H9 (cell line): ENCODE measurements at regions not wholly inside any gene's neighbourhood (a gene's known extent, or its start where the extent isn't known, plus 50 kb on each side); places are given as distances from the start of the nearest gene placed in this dataset.

Source experiments
- DNase-seq: peaks from one replicate; pipeline ENCODE4 v3.0.0-alpha.2; 2017
- H2AFZ ChIP-seq: one replicate; pipeline ENCODE4 v1.6.1; 2013; ENCODE audit warnings: mild to moderate bottlenecking, low read length, control low read depth, moderate library complexity
- H2AK5ac ChIP-seq: 2 replicates; pipeline ENCODE4 v1.6.1; 2013; ENCODE audit warnings: low read length, control low read depth, mixed read lengths; ENCODE audit not compliant: insufficient read length
- H2BK120ac ChIP-seq: one replicate; pipeline ENCODE4 v1.6.1; 2013; ENCODE audit warnings: low read depth, mild to moderate bottlenecking, low read length, control low read depth, inconsistent platforms; ENCODE audit not compliant: poor library complexity, severe bottlenecking
- H2BK12ac ChIP-seq: 2 replicates; pipeline ENCODE4 v1.6.1; 2013; ENCODE audit warnings: low read length, control low read depth, mixed read lengths, low read depth; ENCODE audit not compliant: insufficient read length
- H2BK15ac ChIP-seq: 2 replicates; pipeline ENCODE4 v1.6.1; 2013; ENCODE audit warnings: low read depth, low read length, control low read depth
- H2BK20ac ChIP-seq: one replicate; pipeline ENCODE4 v1.6.1; 2013; ENCODE audit warnings: low read depth, mild to moderate bottlenecking, low read length, control low read depth, inconsistent platforms; ENCODE audit not compliant: poor library complexity, severe bottlenecking
- H2BK5ac ChIP-seq: 2 replicates; pipeline ENCODE4 v1.6.1; 2013; ENCODE audit warnings: low read length, control low read depth, mixed read lengths; ENCODE audit not compliant: insufficient read length
- H3K14ac ChIP-seq: 2 replicates; pipeline ENCODE4 v1.6.1; 2013; ENCODE audit warnings: low read length, control low read depth; ENCODE audit not compliant: insufficient read depth
- H3K18ac ChIP-seq: 2 replicates; pipeline ENCODE4 v1.6.1; 2013; ENCODE audit warnings: low read depth, mild to moderate bottlenecking, mixed read lengths, low read length, control low read depth; ENCODE audit not compliant: insufficient read length
- H3K23ac ChIP-seq: 2 replicates; pipeline ENCODE4 v1.6.1; 2013; ENCODE audit warnings: low read length, control low read depth, mixed read lengths, low read depth; ENCODE audit not compliant: insufficient read length
- H3K23me2 ChIP-seq: 2 replicates; pipeline ENCODE4 v1.6.1; 2013; ENCODE audit warnings: low read depth, mild to moderate bottlenecking, mixed read lengths, low read length, control low read depth; ENCODE audit not compliant: insufficient read length, poor library complexity, severe bottlenecking
- H3K27ac ChIP-seq: 2 replicates; pipeline ENCODE4 v1.5.1; 2013; ENCODE audit warnings: low read length, control low read depth, mixed read lengths, low read depth; ENCODE audit not compliant: insufficient read length
- H3K27me3 ChIP-seq: 2 replicates; pipeline ENCODE4 v1.6.1; 2013; ENCODE audit warnings: low read length, control low read depth, inconsistent platforms; ENCODE audit not compliant: insufficient read depth
- H3K4ac ChIP-seq: 2 replicates; pipeline ENCODE4 v1.6.1; 2013; ENCODE audit warnings: low read depth, mild to moderate bottlenecking, control low read depth, inconsistent platforms, low read length, moderate library complexity
- H3K4me1 ChIP-seq: 2 replicates; pipeline ENCODE4 v1.6.1; 2013; ENCODE audit warnings: low read length, control low read depth, inconsistent platforms; ENCODE audit not compliant: insufficient read depth
- H3K4me2 ChIP-seq: 2 replicates; pipeline ENCODE4 v1.6.1; 2013; ENCODE audit warnings: low read length, control low read depth, mixed read lengths; ENCODE audit not compliant: insufficient read length, insufficient read depth
- H3K56ac ChIP-seq: 2 replicates; pipeline ENCODE4 v1.6.1; 2013; ENCODE audit warnings: low read depth, mild to moderate bottlenecking, mixed read lengths, low read length, control low read depth; ENCODE audit not compliant: insufficient read length
- H3K79me1 ChIP-seq: 2 replicates; pipeline ENCODE4 v1.6.1; 2013; ENCODE audit warnings: low read depth, mild to moderate bottlenecking, moderate library complexity, low read length, control low read depth, inconsistent platforms; ENCODE audit not compliant: insufficient read depth, poor library complexity, severe bottlenecking
- H3K79me2 ChIP-seq: 2 replicates; pipeline ENCODE4 v1.6.1; 2013; ENCODE audit warnings: low read length, control low read depth, inconsistent platforms; ENCODE audit not compliant: insufficient read depth
- H3K9ac ChIP-seq: 2 replicates; pipeline ENCODE4 v1.6.1; 2013; ENCODE audit warnings: low read length, control low read depth, mixed read lengths; ENCODE audit not compliant: insufficient read length; ENCODE audit errors: extremely low read depth
- H3K9me3 ChIP-seq: one replicate; pipeline ENCODE4 v1.6.1; 2013; ENCODE audit warnings: low read depth, low read length, inconsistent platforms; ENCODE audit not compliant: control insufficient read depth
- H3T11ph ChIP-seq: one replicate; pipeline ENCODE4 v1.6.1; 2013; ENCODE audit warnings: mild to moderate bottlenecking, low read length, control low read depth, inconsistent platforms
- H4K20me1 ChIP-seq: one replicate; pipeline ENCODE4 v1.6.1; 2013; ENCODE audit not compliant: control insufficient read depth, insufficient read length, insufficient read depth
- H4K5ac ChIP-seq: 2 replicates; pipeline ENCODE4 v1.6.1; 2013; ENCODE audit warnings: low read depth, mild to moderate bottlenecking, mixed read lengths, low read length, control low read depth; ENCODE audit not compliant: insufficient read length
- H4K8ac ChIP-seq: replicated peaks from 2 replicates; pipeline ENCODE4 v1.6.1; 2013; ENCODE audit warnings: low read length, control low read depth, mixed read lengths, low read depth; ENCODE audit not compliant: insufficient read length
- H4K91ac ChIP-seq: 2 replicates; pipeline ENCODE4 v1.6.1; 2013; ENCODE audit warnings: low read depth, mild to moderate bottlenecking, moderate library complexity, mixed read lengths, low read length, control low read depth; ENCODE audit not compliant: insufficient read length
- H3K27ac Mint-ChIP-seq, 3 experiments: 2 replicates in 2 of 3; 3 replicates in 1 of 3; pipeline ENCODE4 v1.8.0; 2020 to 2021; ENCODE audit warnings: mixed read lengths in 3 of 3, mild to moderate bottlenecking in 1 of 3, moderate library complexity in 1 of 3
- H3K27me3 Mint-ChIP-seq: 2 replicates; pipeline ENCODE4 v1.8.0; 2021; ENCODE audit warnings: low read depth, mild to moderate bottlenecking, moderate library complexity, mixed read lengths
- H3K36me3 Mint-ChIP-seq, 3 experiments: 2 replicates in 2 of 3; 3 replicates in 1 of 3; pipeline ENCODE4 v1.8.0; 2020 to 2021; ENCODE audit warnings: low read depth in 3 of 3, mixed read lengths in 3 of 3; ENCODE audit not compliant: insufficient read depth in 1 of 3
- H3K4me1 Mint-ChIP-seq, 2 experiments: 2 replicates each; pipeline ENCODE4 v1.8.0; 2020; ENCODE audit warnings: mixed read lengths in 2 of 2
- H3K4me3 Mint-ChIP-seq, 2 experiments: 2 replicates in 1 of 2; 3 replicates in 1 of 2; pipeline ENCODE4 v1.8.0; 2020 to 2021; ENCODE audit warnings: mild to moderate bottlenecking in 2 of 2, mixed read lengths in 2 of 2, moderate library complexity in 1 of 2
- H3K9me3 Mint-ChIP-seq, 2 experiments: 2 replicates in 1 of 2; 3 replicates in 1 of 2; pipeline ENCODE4 v1.8.0; 2020; ENCODE audit warnings: mild to moderate bottlenecking in 2 of 2, mixed read lengths in 2 of 2, moderate library complexity in 1 of 2
- CTCF ChIP-seq: fragments of 200-600 bp; sonication (generic); conservative IDR thresholded peaks from 3 replicates; pipeline ENCODE4 v1.8.0; 2021; ENCODE audit warnings: antibody characterized with exemption, mild to moderate bottlenecking
- WGBS: extraction: QIAGEN DNeasy Blood & Tissue Kit; methylation state at CpG from one replicate; pipeline ENCODE4 v1.1.7; 2013; ENCODE audit warnings: missing lambda C conversion rate, low lambda C conversion rate, mixed read lengths; ENCODE audit not compliant: insufficient read length; ENCODE audit errors: extremely low coverage; 5-methylcytosine and 5-hydroxymethylcytosine counted together

GRCh38 chrX:69107231-69107739 lies 58.0 kb downstream of the PJA1 start:
- H2BK20ac ChIP-seq: no peak overlapping the region
- no peaks in the 10 kb centered on the region for H3K79me2 ChIP-seq
- no peaks in the 10 kb centered on the region for H3K79me1 ChIP-seq
- H3K9ac ChIP-seq: no peak overlapping the region
- H3K56ac ChIP-seq: no peak overlapping the region
- no peaks in the 10 kb centered on the region for H4K20me1 ChIP-seq
- no peak for TF ChIP-seq CTCF
- no peak overlapping the region for H4K5ac ChIP-seq
- no peak overlapping the region for H2BK120ac ChIP-seq
- peak; percentile 80 for DNase-seq
- no peak overlapping the region for H3K4ac ChIP-seq
- no peak overlapping the region for H3K14ac ChIP-seq
- H2BK15ac ChIP-seq: no peak overlapping the region
- H3K23me2 ChIP-seq: no peaks in the 10 kb centered on the region
- H4K8ac ChIP-seq: no peak overlapping the region
- peaks cover 0 to 3% (median 3%) of the 10 kb centered on the region in 3 experiments; a peak in 4 of 7 replicates for H3K36me3 Mint-ChIP-seq
- H3K27ac Mint-ChIP-seq: peak overlapping the region in 2 of 3 experiments; percentile 4 to 83; a peak in 2 of 7 replicates
- no peaks in the 10 kb centered on the region; the same call in 1 of the 2 replicates for H3K4me1 ChIP-seq
- peaks cover 21 to 32% of the 10 kb centered on the region in 2 experiments for H3K4me1 Mint-ChIP-seq
- H3K9me3 ChIP-seq: no peaks in the 10 kb centered on the region
- H2BK12ac ChIP-seq: no peak overlapping the region
- no peak overlapping the region for H3T11ph ChIP-seq
- H3K27me3 Mint-ChIP-seq: peaks cover 5% of the 10 kb centered on the region; the same call in 1 of the 2 replicates
- H3K27me3 ChIP-seq: no peaks in the 10 kb centered on the region
- peaks cover 75 to 83% of the 10 kb centered on the region in 2 experiments for H3K9me3 Mint-ChIP-seq
- no peak overlapping the region for H2BK5ac ChIP-seq
- no peak overlapping the region for H2AFZ ChIP-seq
- no peak overlapping the region for H4K91ac ChIP-seq
- H3K27ac ChIP-seq: no peak overlapping the region
- H2AK5ac ChIP-seq: no peak overlapping the region
- H3K4me2 ChIP-seq: peak overlapping the region; percentile 1
- H3K18ac ChIP-seq: no peak overlapping the region
- no peak overlapping the region for H3K4me3 Mint-ChIP-seq
- no peak overlapping the region for H3K23ac ChIP-seq
- no CpG with 5 or more reads among the region's 1 CpG for WGBS
